K562 (cell line): ENCODE measurements at regions not wholly inside any gene's neighbourhood (a gene's known extent, or its start where the extent isn't known, plus 50 kb on each side); places are given as distances from the start of the nearest gene placed in this dataset.
A peak's percentile ranks its signal among the peaks of the same experiment; 100 is the strongest.
"Not testable (repeated sequence)": the region's sequence is repeated elsewhere in the genome, so short reads cannot be mapped to it uniquely, and the experiment has no call there.

Experiments
- ATAC-seq: fragments of 200-7000 bp; cut with Tn5 transposase; 3 replicates; pipeline ENCODE4 v1.9.1; 2020; ENCODE audit warnings: moderate library complexity
- BruUV-seq: library from RNA; stranded (reverse); fragments of 400-500 nt; replicated peaks from 2 replicates; lab custom pipeline; 2021; lab: Mats Ljungman, UMichigan
- CTCF ChIA-PET: fragments of 300-600 bp; formaldehyde crosslinking; extraction: SDS; loops from one replicate; lab custom pipeline; 2021; ENCODE audit warnings: low intra/inter-chr PET ratio; lab: Yijun Ruan, JAX
- POLR2A ChIA-PET: fragments of 300-600, 350-650 bp; sonication (Branson Sonifier 250); formaldehyde crosslinking; extraction: SDS; loops from one replicate; lab custom pipeline; 2021; ENCODE audit warnings: antibody characterized with exemption, inconsistent platforms; lab: Yijun Ruan, JAX
- DNase-seq, 4 experiments: peaks; one replicate each; pipeline versions ENCODE4 v3.0.0 to v3.0.0-alpha.2; 2011 to 2018; ENCODE audit warnings: low spot score in 3 of 4, mixed read lengths in 3 of 4; ENCODE audit errors: extremely low read depth in 1 of 4
- FAIRE-seq: peaks from 2 replicates; lab custom pipeline; 2011; peaks lifted over from hg19 to GRCh38; lab: Jason Lieb, UNC
- H2AFZ ChIP-seq: 2 replicates; pipeline ENCODE4 v1.6.0; 2011; ENCODE audit warnings: low read depth, low read length, control low read depth, inconsistent platforms
- H3K27ac ChIP-seq: fragments of 200-600 bp; 3 replicates; pipeline ENCODE4 v1.8.0; 2011; ENCODE audit warnings: low read depth, mild to moderate bottlenecking, control low read depth, inconsistent platforms, low read length, moderate library complexity, mixed read lengths; ENCODE audit errors: extremely low read depth
- H3K27me3 ChIP-seq, 2 experiments: fragments of 300-600 bp in 1 of 2; 2 replicates in 1 of 2; 3 replicates in 1 of 2; pipeline versions ENCODE4 v1.6.0 to v1.8.0; 2011; ENCODE audit warnings: inconsistent platforms in 2 of 2, low read length in 2 of 2, mild to moderate bottlenecking in 1 of 2, mixed read lengths in 1 of 2, moderate library complexity in 1 of 2; ENCODE audit not compliant: control insufficient read depth in 2 of 2, insufficient read depth in 2 of 2
- H3K36me3 ChIP-seq: fragments of 300-600 bp; 3 replicates; pipeline ENCODE4 v1.8.0; 2011; ENCODE audit warnings: mild to moderate bottlenecking, low read length, inconsistent platforms; ENCODE audit not compliant: control insufficient read depth, insufficient read depth
- H3K4me1 ChIP-seq, 2 experiments: fragments of 200-600 bp in 1 of 2; replicated peaks in 1 of 2; 2 replicates in 1 of 2; 3 replicates in 1 of 2; pipeline versions ENCODE4 v1.5.1 to v1.8.0; 2011; ENCODE audit warnings: inconsistent platforms in 2 of 2, low read length in 2 of 2, mild to moderate bottlenecking in 1 of 2, mixed read lengths in 1 of 2, moderate library complexity in 1 of 2; ENCODE audit not compliant: control insufficient read depth in 2 of 2, insufficient read depth in 2 of 2
- H3K4me2 ChIP-seq: 2 replicates; pipeline ENCODE4 v1.6.1; 2011; ENCODE audit warnings: low read length, control low read depth, inconsistent platforms, mixed read lengths; ENCODE audit not compliant: insufficient read depth
- H3K4me3 ChIP-seq: fragments of 200-600 bp; sonication (generic), shearing (Covaris generic); 2 replicates; pipeline ENCODE4 v1.5.1; 2016; ENCODE audit warnings: control low read depth, inconsistent platforms
- H3K79me2 ChIP-seq: fragments of 200-600 bp; 3 replicates; pipeline ENCODE4 v1.8.0; 2011; ENCODE audit warnings: low read length, inconsistent platforms; ENCODE audit not compliant: control insufficient read depth, insufficient read depth
- H3K9ac ChIP-seq, 2 experiments: 2 replicates each; pipeline versions ENCODE4 v1.6.0 to v1.6.1; 2011; ENCODE audit warnings: low read depth in 2 of 2, low read length in 2 of 2, control low read depth in 1 of 2, inconsistent platforms in 1 of 2, mild to moderate bottlenecking in 1 of 2, mixed read lengths in 1 of 2; ENCODE audit not compliant: insufficient read depth in 1 of 2
- H3K9me1 ChIP-seq: one replicate; pipeline ENCODE4 v1.6.0; 2011; ENCODE audit warnings: inconsistent platforms, mild to moderate bottlenecking, low read length, moderate library complexity; ENCODE audit not compliant: control insufficient read depth, insufficient read depth
- H3K9me3 ChIP-seq: replicated peaks from 2 replicates; pipeline ENCODE4 v1.5.1; 2011; ENCODE audit warnings: low read depth, low read length, inconsistent platforms; ENCODE audit not compliant: control insufficient read depth, insufficient read depth
- H4K20me1 ChIP-seq: replicated peaks from 2 replicates; pipeline ENCODE4 v1.6.1; 2011; ENCODE audit warnings: low read length, inconsistent platforms, mixed read lengths; ENCODE audit not compliant: control insufficient read depth, insufficient read depth
- BCOR ChIP-seq: fragments of 450-650 bp; IDR thresholded peaks from 2 replicates; pipeline ENCODE4 v1.6.1; 2016
- FOXA3 ChIP-seq, 2 experiments: fragments of 450-650 bp in 1 of 2; sonication (generic) in 1 of 2; formaldehyde crosslinking; IDR thresholded peaks in 1 of 2; conservative IDR thresholded peaks in 1 of 2; 2 replicates each; pipeline versions ENCODE4 v1.4.0 to v1.8.0; 2020 to 2022; ENCODE audit warnings: mild to moderate bottlenecking in 2 of 2, missing genetic modification reagents in 1 of 2
- KDM1A ChIP-seq, 2 experiments: fragments of 450-650 bp; IDR thresholded peaks; 2 replicates each; pipeline ENCODE4 v1.6.1; 2016; ENCODE audit warnings: mild to moderate bottlenecking in 2 of 2
- MEF2D ChIP-seq: conservative IDR thresholded peaks from 2 replicates; pipeline ENCODE4 v1.6.1; 2016; ENCODE audit warnings: low read depth, missing genetic modification characterization, missing compliant biosample characterization
- RBM25 ChIP-seq: fragments of 200-400 bp; formaldehyde crosslinking; IDR thresholded peaks from 2 replicates; pipeline ENCODE4 v1.6.1; 2018; ENCODE audit warnings: low read length, low read depth, moderate library complexity; ENCODE audit not compliant: severe bottlenecking
- SREBF2 ChIP-seq: sonication (generic); formaldehyde crosslinking; IDR thresholded peaks from 2 replicates; pipeline ENCODE4 v1.4.0; 2020; ENCODE audit warnings: mild to moderate bottlenecking, missing genetic modification reagents
- ZNF146 ChIP-seq: IDR thresholded peaks from one replicate; pipeline ENCODE4 v1.6.1; 2018; ENCODE audit warnings: missing compliant biosample characterization; ENCODE audit not compliant: unreplicated experiment
- WGBS: fragments of 100-300 bp; shearing (Covaris generic); methylation state at CpG from one replicate; pipeline ENCODE4 v1.1.6; 2016; ENCODE audit warnings: low coverage, mixed read lengths; ENCODE audit not compliant: insufficient coverage; ENCODE audit errors: missing lambda C conversion rate; 5-methylcytosine and 5-hydroxymethylcytosine counted together
- in situ Hi-C: fragments of 300-500 bp; cut with MboI; formaldehyde crosslinking; loops from 4 replicates; pipeline ENCODE4 v1.15.0; 2018; ENCODE audit warnings: inconsistent platforms, mixed read lengths
- intact Hi-C: fragments of 100-400 bp; cut with micrococcal nuclease; formaldehyde crosslinking; loops from 2 replicates; pipeline ENCODE4 v1.14.2; 2022
- TF ChIP-seq, protein P1 (sequence below), 2 experiments: fragments of 450-650 bp in 1 of 2; sonication (generic) in 1 of 2; formaldehyde crosslinking; conservative IDR thresholded peaks; 2 replicates each; pipeline versions ENCODE4 v1.4.0 to v1.8.1; 2020 to 2022; ENCODE audit warnings: mild to moderate bottlenecking in 1 of 2, missing genetic modification reagents in 1 of 2
- TF ChIP-seq, protein P2 (sequence below): fragments of 250-450 bp; sonication (Bioruptor Pico); IDR thresholded peaks from 2 replicates; pipeline ENCODE4 v1.8.0; 2022; ENCODE audit warnings: moderate library complexity, mild to moderate bottlenecking, inconsistent platforms

DNA sequence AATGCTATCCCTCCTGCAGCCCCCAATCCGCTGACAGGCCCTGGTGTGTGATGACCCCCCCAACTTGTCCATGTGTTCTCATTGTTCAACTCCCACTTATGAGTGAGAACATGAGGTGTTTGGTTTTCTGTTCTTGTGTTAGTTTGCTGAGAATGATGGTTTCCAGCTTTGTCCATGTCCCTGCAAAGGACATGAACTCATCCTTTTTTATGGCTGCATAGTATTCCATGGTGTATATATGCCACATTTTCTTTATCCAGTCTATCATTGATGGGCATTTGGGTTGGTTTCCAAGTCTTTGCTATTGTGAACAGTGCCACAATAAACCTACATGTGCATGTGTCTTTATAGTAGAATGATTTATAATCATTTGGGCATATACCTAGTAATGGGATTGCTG, 131.9 kb upstream of the MTPN start:
- BruUV-seq, FAIRE-seq, DNase-seq, H3K9me3 ChIP-seq, H4K20me1 ChIP-seq, H3K27me3 ChIP-seq, H3K4me2 ChIP-seq, H3K4me3 ChIP-seq, in situ Hi-C loops, H3K36me3 ChIP-seq, H3K9ac ChIP-seq, H3K27ac ChIP-seq, POLR2A ChIA-PET, H3K9me1 ChIP-seq, H3K4me1 ChIP-seq, CTCF ChIA-PET, ATAC-seq, intact Hi-C loops, H2AFZ ChIP-seq: not testable (repeated sequence)
- H3K79me2 ChIP-seq: peaks cover 46% of the 10 kb centered on the region; the same call in 2 of the 3 replicates
- TF ChIP-seq BCOR (peak; percentile 70), ZNF146 (CRISPR knock-in tag) (peak; percentile 84), KDM1A (IDR thresholded peaks at IDR 0.05) (peak in 1 of 2 experiments; percentile 38; a peak in 1 of 4 replicates)
- 70% methylated on average over 1 of the region's 1 CpG for WGBS

DNA sequence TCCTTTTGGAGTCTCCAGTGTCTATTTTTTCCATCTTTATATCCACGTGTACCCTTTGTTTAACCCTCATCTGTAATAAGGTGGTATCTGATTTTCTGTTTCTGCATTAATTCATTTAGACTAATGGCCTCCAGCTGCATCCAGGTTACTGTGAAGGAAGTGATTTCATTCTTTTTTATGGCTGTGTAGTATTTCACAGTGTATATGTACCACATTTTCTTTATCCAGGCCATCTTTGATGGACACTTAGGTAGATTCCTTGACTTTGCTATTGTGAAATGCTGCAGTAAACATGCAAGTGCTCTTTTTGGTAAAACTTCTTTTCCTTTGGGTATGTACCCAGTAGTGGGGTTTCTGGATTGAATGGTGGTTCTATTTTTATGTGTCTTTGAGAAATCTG, 128.0 kb upstream of the MTPN start:
- WGBS: 41% methylated on average over 1 of the region's 1 CpG
- DNase-seq: no peak
- H2AFZ ChIP-seq: no peak overlapping the region
- no peaks in the 10 kb centered on the region for H4K20me1 ChIP-seq
- H3K27me3 ChIP-seq: no peaks in the 10 kb centered on the region
- intact Hi-C loops: no loop called here
- H3K4me1 ChIP-seq: peaks cover 5 to 6% of the 10 kb centered on the region in 2 experiments; a peak in 3 of 5 replicates
- no peaks in the 10 kb centered on the region; the same call in 1 of the 2 replicates for H3K9me3 ChIP-seq
- no TSS peak for BruUV-seq
- TF ChIP-seq RBM25 (peak; percentile 35), SREBF2 (CRISPR knock-in tag) (no peak), MEF2D (no peak), ZNF146 (CRISPR knock-in tag) (peak; percentile 91), FOXA3 (CRISPR knock-in tag; conservative IDR thresholded peaks at IDR 0.05 in 1 of 2, IDR thresholded peaks at IDR 0.05 in 1 of 2) (no peak)
- TF ChIP-seq, protein P1, sequence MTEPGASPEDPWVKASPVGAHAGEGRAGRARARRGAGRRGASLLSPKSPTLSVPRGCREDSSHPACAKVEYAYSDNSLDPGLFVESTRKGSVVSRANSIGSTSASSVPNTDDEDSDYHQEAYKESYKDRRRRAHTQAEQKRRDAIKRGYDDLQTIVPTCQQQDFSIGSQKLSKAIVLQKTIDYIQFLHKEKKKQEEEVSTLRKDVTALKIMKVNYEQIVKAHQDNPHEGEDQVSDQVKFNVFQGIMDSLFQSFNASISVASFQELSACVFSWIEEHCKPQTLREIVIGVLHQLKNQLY (CRISPR knock-in tag; conservative IDR thresholded peaks at IDR 0.05): no peak
- TF ChIP-seq, protein P2, sequence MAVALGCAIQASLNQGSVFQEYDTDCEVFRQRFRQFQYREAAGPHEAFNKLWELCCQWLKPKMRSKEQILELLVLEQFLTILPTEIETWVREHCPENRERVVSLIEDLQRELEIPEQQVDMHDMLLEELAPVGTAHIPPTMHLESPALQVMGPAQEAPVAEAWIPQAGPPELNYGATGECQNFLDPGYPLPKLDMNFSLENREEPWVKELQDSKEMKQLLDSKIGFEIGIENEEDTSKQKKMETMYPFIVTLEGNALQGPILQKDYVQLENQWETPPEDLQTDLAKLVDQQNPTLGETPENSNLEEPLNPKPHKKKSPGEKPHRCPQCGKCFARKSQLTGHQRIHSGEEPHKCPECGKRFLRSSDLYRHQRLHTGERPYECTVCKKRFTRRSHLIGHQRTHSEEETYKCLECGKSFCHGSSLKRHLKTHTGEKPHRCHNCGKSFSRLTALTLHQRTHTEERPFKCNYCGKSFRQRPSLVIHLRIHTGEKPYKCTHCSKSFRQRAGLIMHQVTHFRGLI (CRISPR knock-in tag): no peak
- ATAC-seq: no peak
- no peaks in the 10 kb centered on the region for H3K9me1 ChIP-seq
- H3K4me3 ChIP-seq: no peak overlapping the region
- in situ Hi-C loops: no loop called here
- POLR2A ChIA-PET: no interaction called here
- no peak overlapping the region for H3K27ac ChIP-seq
- peaks cover 69% of the 10 kb centered on the region; the same call in 2 of the 3 replicates for H3K79me2 ChIP-seq
- FAIRE-seq: no peak
- CTCF ChIA-PET: no interaction called here
- H3K9ac ChIP-seq: no peak overlapping the region
- peaks cover 2% of the 10 kb centered on the region; the same call in 1 of the 3 replicates for H3K36me3 ChIP-seq
- H3K4me2 ChIP-seq: no peak overlapping the region
